ENCODE measurements at regions not wholly inside any gene's neighbourhood (a gene's known extent, or its start where the extent isn't known, plus 50 kb on each side); places are given as distances from the start of the nearest gene placed in this dataset.
"Not testable (repeated sequence)": the region's sequence is repeated elsewhere in the genome, so short reads cannot be mapped to it uniquely, and the experiment has no call there.

GRCh38 chr7:82616059-82616728 lies 172.6 kb upstream of the CACNA2D1 start:
- ATAC-seq, result no peak
- Mint-ChIP-seq H3K36me3 (ENCODE audit: low read depth) (no peaks in the 10 kb centered on the region), H3K4me1 (no peaks in the 10 kb centered on the region), H3K4me3 (no peak overlapping the region), H3K27me3 (no peaks in the 10 kb centered on the region), H3K27ac (no peak overlapping the region)
- H3K9me3 ChIP-seq (ENCODE audit: control insufficient read depth, low read length, poor library complexity, severe bottlenecking), result no peaks in the 10 kb centered on the region
- no peak for DNase-seq

- DNase-seq, result no peak
- Mint-ChIP-seq H3K4me1 (no peaks in the 10 kb centered on the region), H3K27ac (no peak overlapping the region), H3K36me3 (ENCODE audit: low read depth) (no peaks in the 10 kb centered on the region), H3K4me3 (no peak overlapping the region), H3K27me3 (no peaks in the 10 kb centered on the region)
- no peaks in the 10 kb centered on the region for H3K9me3 ChIP-seq (ENCODE audit: control insufficient read depth, low read length, poor library complexity, severe bottlenecking)
- no peak for ATAC-seq
Measured at GRCh38 chr7:82615527-82615926, 171.9 kb upstream of the CACNA2D1 start.

- H3K36me3 Mint-ChIP-seq (ENCODE audit: low read depth), result no peaks in the 10 kb centered on the region
- DNase-seq (no peak), ATAC-seq (no peak)
- no peaks in the 10 kb centered on the region for H3K4me1 Mint-ChIP-seq
- no peak overlapping the region for H3K27ac Mint-ChIP-seq
- H3K9me3 ChIP-seq (ENCODE audit: control insufficient read depth, low read length, poor library complexity, severe bottlenecking), result no peaks in the 10 kb centered on the region
- no peaks in the 10 kb centered on the region for H3K27me3 Mint-ChIP-seq
- no peak overlapping the region for H3K4me3 Mint-ChIP-seq
Measured at GRCh38 chr7:82609746-82610145, 166.2 kb upstream of the CACNA2D1 start.

GRCh38 chr7:82605247-82605864 lies 161.8 kb upstream of the CACNA2D1 start:
- Mint-ChIP-seq H3K27ac (no peak overlapping the region), H3K36me3 (ENCODE audit: low read depth) (no peaks in the 10 kb centered on the region), H3K4me3 (no peak overlapping the region), H3K27me3 (no peaks in the 10 kb centered on the region), H3K4me1 (no peaks in the 10 kb centered on the region)
- H3K9me3 ChIP-seq (ENCODE audit: control insufficient read depth, low read length, poor library complexity, severe bottlenecking), result no peaks in the 10 kb centered on the region
- ATAC-seq (no peak), DNase-seq (no peak)

- Mint-ChIP-seq H3K27me3 (no peaks in the 10 kb centered on the region), H3K27ac (no peak overlapping the region), H3K4me1 (no peaks in the 10 kb centered on the region), H3K4me3 (no peak overlapping the region), H3K36me3 (ENCODE audit: low read depth) (no peaks in the 10 kb centered on the region)
- ATAC-seq (no peak), DNase-seq (no peak)
- H3K9me3 ChIP-seq (ENCODE audit: control insufficient read depth, low read length, poor library complexity, severe bottlenecking), result no peaks in the 10 kb centered on the region
Measured at GRCh38 chr7:82602066-82602465, 158.5 kb upstream of the CACNA2D1 start.

GRCh38 chr7:82600531-82600930 lies 157.0 kb upstream of the CACNA2D1 start:
- H3K9me3 ChIP-seq (ENCODE audit: control insufficient read depth, low read length, poor library complexity, severe bottlenecking), result no peaks in the 10 kb centered on the region
- Mint-ChIP-seq H3K4me1 (no peaks in the 10 kb centered on the region), H3K36me3 (ENCODE audit: low read depth) (no peaks in the 10 kb centered on the region), H3K27ac (no peak overlapping the region), H3K4me3 (no peak overlapping the region), H3K27me3 (no peaks in the 10 kb centered on the region)
- ATAC-seq (no peak), DNase-seq (no peak)

- H3K9me3 ChIP-seq (ENCODE audit: control insufficient read depth, low read length, poor library complexity, severe bottlenecking), result no peaks in the 10 kb centered on the region
- Mint-ChIP-seq H3K4me3 (no peak overlapping the region), H3K36me3 (ENCODE audit: low read depth) (no peaks in the 10 kb centered on the region), H3K4me1 (no peaks in the 10 kb centered on the region), H3K27me3 (no peaks in the 10 kb centered on the region), H3K27ac (no peak overlapping the region)
- DNase-seq (no peak), ATAC-seq (no peak)
Measured at GRCh38 chr7:82599895-82600294, 156.3 kb upstream of the CACNA2D1 start.

- Mint-ChIP-seq H3K27ac (no peak overlapping the region), H3K4me3 (no peak overlapping the region), H3K36me3 (ENCODE audit: low read depth) (no peaks in the 10 kb centered on the region), H3K27me3 (no peaks in the 10 kb centered on the region), H3K4me1 (no peaks in the 10 kb centered on the region)
- H3K9me3 ChIP-seq (ENCODE audit: control insufficient read depth, low read length, poor library complexity, severe bottlenecking), result no peaks in the 10 kb centered on the region
- ATAC-seq (no peak), DNase-seq (no peak)
Measured at GRCh38 chr7:82598958-82599357, 155.4 kb upstream of the CACNA2D1 start.

GRCh38 chr7:82595795-82596194 lies 152.2 kb upstream of the CACNA2D1 start:
- not testable (repeated sequence) for DNase-seq; H3K27ac Mint-ChIP-seq; H3K27me3 Mint-ChIP-seq; H3K4me3 Mint-ChIP-seq; H3K9me3 ChIP-seq (ENCODE audit: control insufficient read depth, low read length, poor library complexity, severe bottlenecking); ATAC-seq; H3K36me3 Mint-ChIP-seq (ENCODE audit: low read depth); H3K4me1 Mint-ChIP-seq

- Mint-ChIP-seq H3K4me1 (no peaks in the 10 kb centered on the region), H3K27ac (no peak overlapping the region), H3K36me3 (ENCODE audit: low read depth) (no peaks in the 10 kb centered on the region), H3K4me3 (no peak overlapping the region), H3K27me3 (no peaks in the 10 kb centered on the region)
- ATAC-seq (no peak), DNase-seq (no peak)
- H3K9me3 ChIP-seq (ENCODE audit: control insufficient read depth, low read length, poor library complexity, severe bottlenecking), result no peaks in the 10 kb centered on the region
Measured at GRCh38 chr7:82595176-82595575, 151.6 kb upstream of the CACNA2D1 start.

GRCh38 chr7:82594665-82595064 lies 151.1 kb upstream of the CACNA2D1 start:
- no peaks in the 10 kb centered on the region for H3K9me3 ChIP-seq (ENCODE audit: control insufficient read depth, low read length, poor library complexity, severe bottlenecking)
- ATAC-seq, result no peak
- no peaks in the 10 kb centered on the region for H3K27me3 Mint-ChIP-seq
- no peak for DNase-seq
- H3K4me1 Mint-ChIP-seq, result no peaks in the 10 kb centered on the region
- H3K27ac Mint-ChIP-seq, result no peak overlapping the region
- H3K36me3 Mint-ChIP-seq (ENCODE audit: low read depth), result no peaks in the 10 kb centered on the region
- no peak overlapping the region for H3K4me3 Mint-ChIP-seq

- no peaks in the 10 kb centered on the region for H3K9me3 ChIP-seq (ENCODE audit: control insufficient read depth, low read length, poor library complexity, severe bottlenecking)
- H3K4me1 Mint-ChIP-seq, result no peaks in the 10 kb centered on the region
- no peak for ATAC-seq
- no peaks in the 10 kb centered on the region for H3K27me3 Mint-ChIP-seq
- H3K36me3 Mint-ChIP-seq (ENCODE audit: low read depth), result no peaks in the 10 kb centered on the region
- H3K4me3 Mint-ChIP-seq, result no peak overlapping the region
- DNase-seq, result no peak
- H3K27ac Mint-ChIP-seq, result no peak overlapping the region
Measured at GRCh38 chr7:82593780-82594179, 150.2 kb upstream of the CACNA2D1 start.

GRCh38 chr7:82592416-82592815 lies 148.8 kb upstream of the CACNA2D1 start:
- ATAC-seq, result no peak
- no peaks in the 10 kb centered on the region for H3K9me3 ChIP-seq (ENCODE audit: control insufficient read depth, low read length, poor library complexity, severe bottlenecking)
- H3K4me1 Mint-ChIP-seq, result no peaks in the 10 kb centered on the region
- DNase-seq, result no peak
- H3K36me3 Mint-ChIP-seq (ENCODE audit: low read depth), result no peaks in the 10 kb centered on the region
- no peak overlapping the region for H3K4me3 Mint-ChIP-seq
- H3K27me3 Mint-ChIP-seq, result no peaks in the 10 kb centered on the region
- H3K27ac Mint-ChIP-seq, result no peak overlapping the region

GRCh38 chr7:82579047-82579446 lies 135.5 kb upstream of the CACNA2D1 start:
- H3K4me3 Mint-ChIP-seq, result no peak overlapping the region
- no peaks in the 10 kb centered on the region for H3K4me1 Mint-ChIP-seq
- ATAC-seq (no peak), DNase-seq (no peak)
- H3K27ac Mint-ChIP-seq, result no peak overlapping the region
- no peaks in the 10 kb centered on the region for H3K27me3 Mint-ChIP-seq
- no peaks in the 10 kb centered on the region for H3K36me3 Mint-ChIP-seq (ENCODE audit: low read depth)
- H3K9me3 ChIP-seq (ENCODE audit: control insufficient read depth, low read length, poor library complexity, severe bottlenecking), result no peaks in the 10 kb centered on the region

Data from T-helper 17 cell (primary cell).